GM21360 (cell line): ENCODE measurements at regions not wholly inside any gene's neighbourhood (a gene's known extent, or its start where the extent isn't known, plus 50 kb on each side); places are given as distances from the start of the nearest gene placed in this dataset.

Experiments
- ATAC-seq: cut with Tn5 transposase; IDR thresholded peaks from one replicate; pipeline ENCODE4 v1.9.1; 2021; ENCODE audit warnings: mild to moderate bottlenecking, moderate library complexity; ENCODE audit not compliant: unreplicated experiment

DNA sequence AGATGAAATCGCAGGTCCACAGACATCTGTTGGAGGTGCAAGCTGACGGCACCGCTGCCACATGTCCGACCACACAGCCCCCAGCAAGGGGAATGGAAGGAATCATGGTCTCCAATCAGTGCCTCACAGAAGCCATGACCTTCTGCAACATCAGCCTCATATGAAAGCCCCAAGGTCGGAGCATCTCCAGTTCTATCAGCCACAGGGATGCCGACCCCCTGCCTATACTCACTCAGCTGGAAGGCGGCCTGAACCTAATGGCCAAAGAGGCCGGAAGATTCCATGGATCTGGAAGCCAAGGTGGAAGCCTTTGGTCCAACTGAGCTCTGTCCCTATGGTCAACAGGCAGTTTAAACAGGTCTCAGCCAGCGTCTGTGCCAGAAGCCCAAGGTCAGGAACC, 278.8 kb downstream of the TNS1 start:
- ATAC-seq = no peak

DNA sequence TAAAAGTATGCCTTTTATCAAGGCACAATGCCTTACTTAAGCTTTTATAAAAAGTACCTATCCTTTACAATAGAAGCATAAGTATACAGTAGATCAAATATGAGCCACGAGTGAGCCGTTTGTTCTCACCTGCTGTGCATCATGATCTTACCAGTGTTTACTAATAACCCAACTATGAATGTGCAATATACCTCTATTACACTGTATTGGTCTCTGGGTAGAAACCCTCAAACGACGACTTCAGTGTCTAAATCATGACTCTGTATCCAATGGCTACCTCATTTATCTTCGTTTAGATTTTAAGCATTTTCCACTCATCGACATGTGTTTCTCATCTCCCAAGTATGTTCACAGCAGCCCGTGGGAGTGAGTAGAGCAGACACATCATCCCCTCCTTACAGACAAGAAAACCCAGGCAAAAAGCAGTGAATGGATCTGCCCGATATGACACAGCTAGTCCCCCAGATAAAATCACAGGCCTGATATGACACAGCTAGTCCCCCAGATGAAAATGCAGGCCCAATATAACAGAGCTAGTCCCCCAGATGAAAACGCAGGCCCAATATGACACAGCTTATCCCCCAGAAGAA, 279.8 kb downstream of the TNS1 start:
- ATAC-seq = no peak

DNA sequence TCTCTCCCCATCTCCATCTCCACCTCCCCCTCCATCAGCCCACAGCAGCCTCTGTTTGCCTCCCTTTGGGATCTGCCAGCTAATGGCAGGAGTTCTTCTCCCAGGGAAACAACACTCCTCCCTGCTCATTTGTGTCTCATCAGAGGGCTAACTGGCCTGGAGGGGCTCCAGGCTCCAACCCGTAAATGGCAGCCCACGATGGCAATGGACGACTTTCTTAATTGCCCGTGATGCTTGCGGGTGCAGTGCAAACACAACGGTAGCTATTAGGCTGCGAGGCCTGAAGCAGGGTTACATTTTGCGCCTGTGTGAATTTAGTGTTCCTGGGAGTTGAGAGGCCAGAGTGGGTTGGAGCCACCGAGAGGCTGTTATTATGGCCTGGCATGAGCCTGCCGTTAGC, 285.1 kb downstream of the TNS1 start:
- no peak for ATAC-seq

DNA sequence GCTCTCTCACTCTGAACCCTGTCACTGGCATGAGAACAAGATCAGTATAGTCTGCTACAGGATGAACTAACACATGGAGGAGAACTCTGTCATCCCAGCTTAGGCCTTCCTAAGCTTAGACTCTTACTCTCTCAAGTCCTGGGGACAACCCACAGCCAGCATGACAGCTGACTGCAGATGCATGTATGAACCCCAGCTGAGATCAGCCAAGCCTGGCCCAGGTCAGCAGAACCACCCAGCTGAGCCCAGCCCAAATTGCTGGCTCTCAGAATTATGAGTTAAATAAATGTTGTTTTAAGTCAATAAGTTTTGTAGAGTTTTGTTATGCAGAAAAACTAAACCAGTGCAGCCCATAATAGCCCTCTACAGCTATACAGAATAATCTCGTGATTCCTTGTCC, 287.3 kb downstream of the TNS1 start:
- ATAC-seq = no peak

DNA sequence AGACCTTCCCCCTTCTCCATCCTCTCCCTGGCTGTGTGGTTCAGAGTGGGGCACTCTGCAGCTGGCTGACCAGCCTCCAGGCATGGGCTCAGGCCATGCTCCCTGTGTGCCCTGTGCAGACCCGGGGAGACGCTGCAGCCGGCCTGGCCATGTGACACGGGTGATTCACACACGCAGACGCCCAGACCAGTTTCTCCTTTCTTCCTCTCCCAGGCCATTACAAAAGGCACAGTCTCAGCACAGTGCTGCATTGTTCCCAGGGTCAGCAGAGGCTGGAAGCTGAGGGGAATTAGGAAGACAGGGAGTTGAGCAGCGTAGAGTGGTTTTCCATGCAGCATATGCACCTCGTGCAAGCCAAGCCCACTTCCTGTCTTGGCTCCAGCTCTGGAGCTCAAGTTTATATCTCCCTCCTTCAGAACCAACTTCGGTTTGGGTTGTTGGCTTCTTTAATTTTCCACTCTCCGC, 288.5 kb downstream of the TNS1 start:
- ATAC-seq = no peak

DNA sequence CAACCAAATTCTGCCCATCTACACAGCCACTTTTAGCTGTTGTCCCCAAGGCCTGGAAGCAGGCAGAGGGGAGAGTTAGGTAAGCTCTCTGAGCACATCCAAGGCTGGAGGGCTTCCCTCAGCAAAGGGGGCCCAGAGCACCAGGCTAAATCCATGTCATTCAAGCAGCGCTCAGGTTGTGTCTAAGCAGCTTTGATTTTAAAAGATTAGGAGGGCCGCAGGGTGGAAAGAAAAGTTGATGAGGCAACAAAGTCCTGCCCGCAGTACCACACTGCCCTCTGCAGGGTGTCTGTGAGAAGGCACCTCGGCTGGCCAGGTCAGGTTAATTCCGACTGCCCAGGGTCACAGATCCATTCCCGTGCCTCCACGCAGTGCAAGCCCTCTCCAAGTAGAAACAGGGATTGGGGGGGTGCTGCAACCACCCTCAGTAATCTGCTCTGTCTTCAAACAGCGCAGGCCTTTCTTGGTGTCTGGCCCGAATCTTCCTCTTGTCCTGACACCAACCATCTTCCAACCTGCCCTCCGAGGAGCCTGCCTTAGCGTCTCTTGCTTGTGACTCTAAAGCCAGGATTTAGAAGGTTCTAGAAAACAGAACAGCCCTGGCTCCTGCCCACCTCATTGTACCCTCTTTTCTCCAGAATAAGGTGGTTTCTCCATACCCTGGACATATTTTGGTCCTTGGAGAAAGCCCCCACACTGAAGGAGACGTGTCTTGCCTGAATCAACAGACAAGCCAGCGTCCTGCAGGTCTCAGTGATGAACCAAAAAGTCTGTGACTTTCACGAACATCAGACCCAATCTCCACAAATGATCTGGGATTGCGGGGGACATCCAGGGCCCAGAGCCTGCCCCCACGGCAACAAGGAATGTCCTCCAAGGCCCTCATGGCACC, 289.2 kb downstream of the TNS1 start:
- ATAC-seq = no peak

DNA sequence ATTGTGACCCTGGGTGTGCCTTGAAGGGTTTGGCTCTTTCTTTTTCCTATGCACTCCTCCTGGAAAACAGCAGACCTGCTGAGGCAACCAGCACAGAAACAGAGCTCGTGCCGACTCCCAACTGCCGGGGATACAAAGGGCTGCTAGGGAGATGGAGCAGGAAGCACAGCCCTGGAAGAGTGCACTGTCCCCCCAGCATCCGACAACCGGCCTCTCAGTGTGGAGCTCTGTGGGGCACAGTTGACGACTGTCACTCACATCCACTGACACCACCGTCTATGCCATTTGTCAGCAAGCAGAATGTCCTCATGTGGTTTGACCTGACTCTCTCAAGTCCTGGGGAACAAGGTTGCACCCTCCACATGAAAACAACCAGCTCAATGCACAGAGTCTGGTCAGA, 290.4 kb downstream of the TNS1 start:
- ATAC-seq = no peak

DNA sequence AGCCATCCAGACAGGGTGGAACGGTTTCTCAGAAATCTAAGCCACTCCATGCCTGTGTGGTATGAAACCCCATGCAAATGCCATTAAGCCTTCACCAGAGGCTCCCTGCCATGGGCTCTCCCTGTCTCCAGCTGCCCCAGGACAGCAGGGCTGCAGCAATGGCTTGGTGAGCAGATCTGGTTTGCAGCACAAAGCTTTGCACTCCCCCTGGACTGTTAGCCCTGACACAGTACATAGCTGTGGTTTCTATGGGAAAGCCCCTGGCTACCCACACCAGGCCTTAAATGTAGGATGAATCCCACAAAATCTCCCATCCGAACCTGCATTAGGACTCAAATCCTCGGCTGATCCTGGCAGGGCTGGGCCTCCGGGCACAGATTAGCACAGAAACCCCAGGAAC, 291.6 kb downstream of the TNS1 start:
- no peak for ATAC-seq

DNA sequence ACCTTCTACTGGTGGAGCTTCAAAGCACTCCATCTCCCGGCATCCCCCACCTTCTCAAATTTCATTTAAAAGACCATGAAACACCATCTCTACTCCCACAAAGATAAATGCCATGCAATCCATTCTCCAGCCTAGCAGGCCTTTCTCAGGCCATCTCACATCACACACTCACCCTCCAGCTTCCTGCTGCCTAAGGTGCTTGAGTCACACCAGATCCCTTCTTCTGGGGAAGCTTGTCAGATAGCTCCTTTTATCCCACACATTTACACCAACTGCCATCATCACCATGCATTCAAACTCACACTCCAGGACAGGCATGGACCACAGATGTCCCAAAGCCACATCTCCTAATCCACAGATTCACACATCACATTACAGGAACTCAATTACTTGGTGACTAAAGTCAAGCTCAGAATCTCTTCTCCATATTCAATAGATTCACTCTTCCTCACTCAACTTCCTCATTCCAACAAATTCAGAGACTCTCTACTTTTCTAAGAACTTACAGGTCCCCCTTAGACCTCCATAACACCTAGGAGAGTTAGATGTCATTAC, 292.5 kb downstream of the TNS1 start:
- no peak for ATAC-seq

DNA sequence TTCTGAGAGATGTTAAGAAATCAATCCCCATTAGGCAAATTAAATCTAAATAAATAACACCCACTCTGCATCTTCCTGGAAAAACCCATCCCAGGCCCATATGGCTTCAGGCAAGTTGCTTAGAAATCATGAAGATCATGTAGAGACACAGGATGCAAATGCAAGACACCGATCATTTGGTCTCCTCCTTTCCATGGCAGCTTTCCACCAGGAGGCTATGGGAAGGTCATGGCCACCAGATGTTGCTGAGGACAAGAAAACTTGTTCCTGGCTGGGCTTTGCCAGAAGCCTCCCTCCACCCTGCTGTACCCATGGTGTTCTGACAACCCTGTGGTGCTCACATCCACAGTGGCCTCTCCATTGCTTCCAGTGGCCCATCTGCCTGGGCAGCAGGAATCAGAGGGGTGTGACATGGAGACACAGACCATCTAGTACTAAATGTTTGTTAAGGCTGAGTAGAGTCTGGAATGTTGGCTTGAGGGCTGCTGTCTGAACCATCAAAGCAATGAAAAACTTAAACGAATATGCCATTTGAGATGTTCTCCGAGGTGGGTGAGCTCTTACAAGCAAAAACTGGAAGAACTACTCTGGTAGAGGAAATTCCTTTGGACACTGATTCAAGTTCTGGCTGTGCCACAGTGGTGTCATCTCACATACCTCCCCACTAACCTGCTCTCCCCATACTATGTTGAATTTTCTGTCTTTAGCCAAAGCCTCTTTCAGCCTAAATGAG, 293.2 kb downstream of the TNS1 start:
- no peak for ATAC-seq

DNA sequence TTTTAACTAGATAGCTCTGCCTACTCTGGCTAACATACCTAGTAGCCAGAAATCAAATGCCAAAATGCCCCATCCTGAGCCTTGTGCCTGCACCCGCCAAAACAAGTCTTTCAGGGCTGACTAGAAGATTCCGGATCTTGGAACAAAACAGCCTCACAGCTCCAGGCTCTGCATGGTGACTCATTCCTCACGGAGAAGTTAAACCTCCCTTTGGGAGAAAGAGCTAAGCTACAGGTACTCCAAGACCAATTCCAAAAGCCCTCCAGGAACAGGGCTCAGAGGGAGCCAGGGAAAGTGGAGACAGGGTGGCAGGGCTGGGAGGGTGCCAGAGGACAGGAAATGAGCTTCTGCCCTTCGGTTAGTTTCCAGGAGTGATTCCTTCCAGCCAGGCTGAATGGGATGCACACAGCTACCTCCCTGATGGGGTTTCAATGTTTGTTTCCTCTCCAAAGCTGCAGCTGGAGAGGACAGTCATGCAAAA, 295.6 kb downstream of the TNS1 start:
- no peak for ATAC-seq

DNA sequence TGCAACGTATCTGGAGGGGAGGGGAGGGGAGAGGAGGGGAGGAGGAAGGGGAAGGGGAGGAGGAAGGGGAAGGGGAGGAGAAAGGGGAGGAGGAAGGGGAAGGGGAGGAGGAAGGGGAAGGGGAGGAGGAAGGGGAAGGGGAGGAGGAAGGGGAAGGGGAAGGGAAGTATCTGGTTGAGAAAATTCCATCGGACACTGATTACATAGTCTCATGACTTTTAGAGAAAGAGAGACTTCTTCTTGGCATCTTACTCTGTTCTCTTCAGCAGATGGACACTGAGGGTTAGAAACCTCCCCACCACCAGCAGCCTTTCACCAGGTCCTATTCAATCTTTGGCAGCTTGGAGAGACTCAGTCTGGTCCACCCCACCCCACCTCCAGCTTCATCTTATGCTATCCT, 296.3 kb downstream of the TNS1 start:
- no peak for ATAC-seq

DNA sequence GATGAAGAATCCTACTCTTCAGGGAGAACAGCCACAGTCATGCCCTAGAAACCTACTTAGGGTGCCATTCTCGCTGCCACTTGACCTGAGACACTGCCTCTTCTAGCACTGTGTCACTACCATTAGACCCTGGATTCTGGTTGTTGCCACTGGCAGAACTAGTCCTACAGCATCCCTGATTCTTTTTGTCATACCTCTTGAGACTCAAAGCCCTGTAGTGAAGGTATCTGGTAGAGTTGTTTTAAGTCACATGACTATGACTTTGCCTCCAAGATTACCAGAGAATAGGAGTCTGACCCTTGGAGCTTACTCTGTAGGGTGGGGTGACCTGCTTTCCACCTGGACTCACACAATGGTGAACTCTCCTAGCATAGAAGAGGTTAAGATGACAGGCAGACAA, 296.7 kb downstream of the TNS1 start:
- no peak for ATAC-seq

DNA sequence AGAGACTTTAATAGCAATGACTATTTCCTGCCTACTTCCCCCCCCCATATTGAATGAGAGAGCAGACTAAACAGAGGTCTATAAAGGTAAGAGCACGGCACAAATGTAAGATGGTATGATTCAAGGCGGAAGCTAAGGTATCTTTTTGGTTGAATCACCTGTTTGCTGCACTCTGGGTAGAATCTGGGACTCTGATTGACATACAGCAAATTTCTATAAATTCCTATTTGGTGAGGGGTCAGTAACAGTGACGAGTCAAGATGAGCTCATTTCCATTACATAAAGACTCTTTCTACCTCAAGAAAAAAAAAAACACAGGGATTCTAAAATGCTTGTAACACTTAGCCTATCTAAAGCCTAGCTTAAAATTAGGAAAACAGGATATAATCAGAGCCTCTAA, 297.3 kb downstream of the TNS1 start:
- no peak for ATAC-seq

DNA sequence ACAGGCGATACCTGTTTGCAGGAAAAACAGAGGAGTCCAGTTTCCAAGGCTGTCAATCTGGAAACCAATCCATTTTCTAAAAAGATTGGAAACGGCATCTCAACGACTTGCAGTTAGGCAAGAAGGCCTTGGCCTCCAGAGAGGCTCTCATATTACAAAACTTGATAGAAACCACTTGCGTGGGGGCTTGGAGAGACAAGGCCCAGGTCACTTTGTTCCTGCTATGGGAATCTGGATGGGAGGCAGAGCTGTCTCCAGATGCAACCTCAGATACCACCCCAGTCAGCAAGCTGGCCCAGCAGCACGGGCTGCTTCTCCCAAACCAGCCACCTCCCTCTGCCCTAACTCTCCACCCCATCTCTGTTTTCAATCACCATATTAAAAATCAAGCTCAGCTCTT, 298.8 kb downstream of the TNS1 start:
- ATAC-seq = no peak

DNA sequence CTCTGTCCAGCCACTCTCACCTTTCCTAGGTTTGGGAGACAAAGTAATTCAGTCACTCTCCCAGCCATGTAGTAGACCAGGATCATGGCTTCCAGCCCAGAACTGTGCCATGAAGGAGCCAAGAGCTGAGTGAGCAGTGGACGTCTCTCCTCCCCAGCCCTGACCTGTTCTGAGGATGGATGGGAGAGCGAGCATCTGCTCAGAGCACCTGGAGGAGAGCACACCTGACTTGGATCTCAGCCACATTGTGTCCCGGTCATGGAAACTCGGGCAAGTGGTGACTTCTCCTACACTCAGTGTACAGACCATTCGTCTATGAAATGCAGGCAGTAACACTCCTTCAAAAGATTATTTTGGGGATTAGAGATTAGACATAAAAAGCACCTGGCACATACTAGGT, 299.7 kb downstream of the TNS1 start:
- no peak for ATAC-seq

DNA sequence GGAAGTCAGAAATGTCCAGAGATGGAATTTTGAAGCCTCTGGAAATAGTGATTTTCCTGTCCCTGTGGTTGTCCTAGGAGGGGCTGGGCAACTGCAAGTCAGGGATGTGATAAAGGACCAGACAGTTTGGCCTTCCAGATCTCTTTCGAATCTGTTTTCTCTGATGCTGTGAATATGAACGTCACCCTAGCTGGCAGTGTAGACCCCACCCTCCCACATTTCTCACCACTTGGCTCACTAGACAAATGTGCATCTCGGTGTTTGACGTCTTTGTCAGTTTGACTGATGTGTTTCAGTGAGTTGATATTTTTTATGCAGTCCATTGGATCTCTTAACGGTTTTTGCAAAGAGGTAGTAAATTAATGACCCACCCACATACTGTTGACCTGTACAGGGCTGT, 301.2 kb downstream of the TNS1 start:
- ATAC-seq = no peak

DNA sequence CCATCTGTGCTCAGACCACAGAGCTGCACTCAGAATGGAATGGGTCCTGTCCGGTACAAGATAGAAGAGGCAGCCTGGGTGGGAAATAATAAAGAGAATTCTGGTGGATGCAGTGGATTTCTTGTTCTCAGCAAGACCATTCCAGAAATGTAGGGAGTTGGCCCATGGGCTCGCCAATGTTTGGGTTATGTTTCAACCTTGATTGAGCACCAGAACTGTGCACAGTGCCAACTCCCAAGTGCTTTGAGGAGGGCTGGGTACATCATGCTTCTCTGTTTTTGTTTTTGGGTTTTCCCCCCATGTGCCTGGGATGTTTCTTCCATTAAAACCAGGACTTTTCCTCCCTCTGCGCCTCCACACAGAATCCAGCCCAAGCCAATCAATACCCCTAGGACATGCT, 304.1 kb downstream of the TNS1 start:
- ATAC-seq = no peak

DNA sequence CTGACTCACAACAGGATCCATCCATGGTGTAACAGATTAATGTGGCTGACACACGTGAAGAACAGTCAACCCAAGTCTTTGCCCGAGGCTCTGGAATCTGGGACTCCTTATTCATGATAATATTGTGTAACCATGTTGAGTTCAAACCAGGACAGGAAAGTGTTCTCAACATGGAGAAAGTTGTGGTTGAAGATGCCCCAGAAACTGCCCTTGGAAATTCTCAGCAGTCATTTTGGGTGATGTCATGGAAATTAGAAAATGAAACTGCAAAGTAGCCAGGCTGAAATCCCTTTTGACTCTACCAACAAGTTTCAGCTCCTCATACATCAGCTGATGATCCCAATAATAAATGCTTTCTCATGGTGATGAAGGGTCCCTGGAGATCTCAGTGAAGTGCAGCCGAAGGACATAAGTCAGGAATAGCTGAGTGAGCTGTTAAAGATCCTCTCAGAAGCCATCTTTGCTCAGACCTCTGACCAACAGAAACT, 307.7 kb downstream of the TNS1 start:
- no peak for ATAC-seq

DNA sequence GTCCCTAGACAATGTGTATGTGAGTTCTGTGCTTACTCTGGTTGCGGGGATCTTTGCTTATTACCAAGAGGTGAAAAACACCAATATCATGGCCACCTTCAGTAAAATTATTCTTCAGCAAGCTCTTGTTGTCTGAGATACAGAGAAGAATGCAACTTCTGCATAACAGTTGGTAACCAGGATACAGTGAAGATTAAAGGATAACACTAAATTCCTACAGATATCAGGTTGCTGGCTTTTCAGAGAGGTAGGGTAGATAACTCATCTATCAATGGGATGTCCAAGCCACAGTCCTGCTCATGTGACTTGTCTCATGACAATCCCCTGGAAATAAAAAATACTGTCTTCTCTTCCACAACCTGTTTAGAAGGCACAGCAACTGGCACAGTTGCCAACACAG, 308.5 kb downstream of the TNS1 start:
- no peak for ATAC-seq

DNA sequence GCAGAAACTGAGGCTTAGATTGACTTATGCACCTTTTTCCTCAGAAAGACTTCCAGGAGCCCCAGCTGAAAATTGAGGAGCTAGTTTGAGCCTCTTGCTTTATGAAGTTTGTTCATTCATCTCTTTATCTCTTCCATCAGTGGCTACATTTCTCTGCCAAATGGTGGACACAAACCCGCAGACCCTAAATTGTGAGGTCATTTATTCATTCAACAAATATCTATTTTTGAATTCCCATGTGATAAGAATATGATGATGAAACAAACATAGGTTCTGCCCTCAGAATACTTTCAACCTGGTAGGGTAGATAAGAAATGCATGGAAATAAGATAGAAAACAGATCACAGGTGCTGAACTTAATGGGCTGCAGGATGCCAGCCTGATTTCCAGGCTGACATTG, 309.4 kb downstream of the TNS1 start:
- no peak for ATAC-seq
